CD14-positive monocyte (primary cell): ENCODE measurements at regions not wholly inside any gene's neighbourhood (a gene's known extent, or its start where the extent isn't known, plus 50 kb on each side); places are given as distances from the start of the nearest gene placed in this dataset.

Experiments used
- DNase-seq, 3 donors: peaks; one replicate each; pipeline ENCODE4 v3.0.0-alpha.2; 2011 to 2022
- H2AFZ ChIP-seq: 2 replicates; pipeline ENCODE4 v1.6.0; 2012; ENCODE audit warnings: mild to moderate bottlenecking, low read depth, low read length, inconsistent platforms; ENCODE audit not compliant: insufficient read depth, poor library complexity, severe bottlenecking
- H3K27ac ChIP-seq, 2 donors: 1 replicate in 1 of 2; 2 replicates in 1 of 2; pipeline ENCODE4 v1.5.1; 2012 to 2013; ENCODE audit warnings: low read length in 2 of 2, control low read depth in 1 of 2, inconsistent platforms in 1 of 2, low read depth in 1 of 2, mild to moderate bottlenecking in 1 of 2
- H3K27me3 ChIP-seq, 2 donors: one replicate each; pipeline versions ENCODE4 v1.6.0 to v1.6.1; 2011 to 2013; ENCODE audit warnings: low read length in 2 of 2; ENCODE audit not compliant: control insufficient read depth in 2 of 2, insufficient read depth in 2 of 2
- H3K36me3 ChIP-seq, 2 donors: replicated peaks in 1 of 2; 1 replicate in 1 of 2; 2 replicates in 1 of 2; pipeline versions ENCODE4 v1.5.1 to v1.6.1; 2012 to 2013; ENCODE audit warnings: low read length in 2 of 2, control low read depth in 1 of 2, inconsistent platforms in 1 of 2, mild to moderate bottlenecking in 1 of 2; ENCODE audit not compliant: insufficient read depth in 2 of 2, control insufficient read depth in 1 of 2
- H3K4me1 ChIP-seq, 2 donors: 1 replicate in 1 of 2; 2 replicates in 1 of 2; pipeline versions ENCODE4 v1.5.1 to v1.6.1; 2012 to 2013; ENCODE audit warnings: low read length in 2 of 2, control low read depth in 1 of 2, inconsistent platforms in 1 of 2, mild to moderate bottlenecking in 1 of 2, moderate library complexity in 1 of 2; ENCODE audit not compliant: insufficient read depth in 2 of 2, control insufficient read depth in 1 of 2
- H3K4me2 ChIP-seq: replicated peaks from 2 replicates; pipeline ENCODE3; 2012; ENCODE audit warnings: low read length, moderate library complexity, mild to moderate bottlenecking; ENCODE audit not compliant: poor library complexity, severe bottlenecking; ENCODE audit errors: extremely low read depth
- H3K4me3 ChIP-seq, 3 experiments: fragments of 200-600 bp in 1 of 3; sonication (generic) in 1 of 3; replicated peaks in 1 of 3; 1 replicate in 2 of 3; 2 replicates in 1 of 3; pipeline ENCODE4 v1.5.1; 2011 to 2013; ENCODE audit warnings: low read length in 3 of 3, mild to moderate bottlenecking in 3 of 3, control low read depth in 2 of 3, low read depth in 2 of 3, inconsistent platforms in 1 of 3, moderate library complexity in 1 of 3
- H3K79me2 ChIP-seq: 2 replicates; pipeline ENCODE4 v1.6.0; 2012; ENCODE audit warnings: mild to moderate bottlenecking, control low read depth, inconsistent platforms, low read length, moderate library complexity; ENCODE audit not compliant: insufficient read depth
- H3K9ac ChIP-seq: 2 replicates; pipeline ENCODE4 v1.6.0; 2017; ENCODE audit warnings: low read length, mild to moderate bottlenecking; ENCODE audit not compliant: insufficient read depth, poor library complexity, severe bottlenecking
- H3K9me3 ChIP-seq, 2 donors: replicated peaks in 1 of 2; 1 replicate in 1 of 2; 2 replicates in 1 of 2; pipeline versions ENCODE4 v1.5.1 to v1.6.1; 2012 to 2013; ENCODE audit warnings: low read length in 2 of 2, control low read depth in 1 of 2; ENCODE audit not compliant: control insufficient read depth in 1 of 2, insufficient read depth in 1 of 2
- H4K20me1 ChIP-seq: 2 replicates; pipeline ENCODE4 v1.6.0; 2012; ENCODE audit warnings: mild to moderate bottlenecking, low read length, control low read depth, moderate library complexity; ENCODE audit not compliant: insufficient read depth
- H3K27ac Mint-ChIP-seq, 7 donors: one replicate each; pipeline ENCODE4 v1.8.0; 2020; ENCODE audit warnings: mild to moderate bottlenecking in 7 of 7, mixed read lengths in 7 of 7, moderate library complexity in 6 of 7, inconsistent platforms in 2 of 7
- H3K27me3 Mint-ChIP-seq, 3 donors: one replicate each; pipeline ENCODE4 v1.8.0; 2021 to 2022; ENCODE audit warnings: low read depth in 3 of 3, mild to moderate bottlenecking in 3 of 3, mixed read lengths in 3 of 3, moderate library complexity in 3 of 3, inconsistent platforms in 1 of 3
- H3K36me3 Mint-ChIP-seq, 2 donors: one replicate each; pipeline ENCODE4 v1.8.0; 2020; ENCODE audit warnings: mixed read lengths in 2 of 2, inconsistent platforms in 1 of 2, mild to moderate bottlenecking in 1 of 2
- H3K4me1 Mint-ChIP-seq: one replicate; pipeline ENCODE4 v1.8.0; 2020; ENCODE audit warnings: mild to moderate bottlenecking, mixed read lengths
- H3K4me3 Mint-ChIP-seq, 2 donors: one replicate each; pipeline ENCODE4 v1.8.0; 2020; ENCODE audit warnings: mild to moderate bottlenecking in 2 of 2, mixed read lengths in 2 of 2, moderate library complexity in 1 of 2
- H3K9me3 Mint-ChIP-seq, 7 donors: one replicate each; pipeline ENCODE4 v1.8.0; 2020 to 2022; ENCODE audit warnings: mixed read lengths in 7 of 7, mild to moderate bottlenecking in 6 of 7, moderate library complexity in 6 of 7, inconsistent platforms in 2 of 7
- CTCF ChIP-seq: fragments of 200-600 bp; IDR thresholded peaks from one replicate; pipeline ENCODE4 v1.8.0; 2022; ENCODE audit warnings: antibody characterized with exemption, mild to moderate bottlenecking
- WGBS: methylation state at CpG from one replicate; pipeline ENCODE4 v1.1.5; 2013; ENCODE audit warnings: missing lambda C conversion rate; ENCODE audit not compliant: insufficient coverage; 5-methylcytosine and 5-hydroxymethylcytosine counted together
- intact Hi-C, 2 donors: fragments of 100-400 bp; cut with micrococcal nuclease; formaldehyde crosslinking; loops; one replicate each; pipeline versions ENCODE4 v1.15.0 to v1.15.1; 2023

GRCh38 chr13:64180756-64181155 lies 2765.1 kb upstream of the PCDH20 start:
- no peak overlapping the region for H3K27ac ChIP-seq
- peaks cover 0 to 8% (median 3%) of the 10 kb centered on the region in 7 donors for H3K9me3 Mint-ChIP-seq
- no peaks in the 10 kb centered on the region for H4K20me1 ChIP-seq
- no peak overlapping the region for H3K4me2 ChIP-seq
- H3K27ac Mint-ChIP-seq = no peak overlapping the region
- intact Hi-C loops = no loop called here
- H3K4me1 ChIP-seq = no peaks in the 10 kb centered on the region
- DNase-seq = no peak
- H3K27me3 ChIP-seq = no peaks in the 10 kb centered on the region
- no peak overlapping the region for H2AFZ ChIP-seq
- no peaks in the 10 kb centered on the region for H3K4me1 Mint-ChIP-seq
- peaks cover 0 to 3% of the 10 kb centered on the region in 2 donors for H3K9me3 ChIP-seq
- no peak overlapping the region for H3K9ac ChIP-seq
- no peaks in the 10 kb centered on the region for H3K36me3 ChIP-seq
- H3K4me3 Mint-ChIP-seq = no peak overlapping the region
- peaks cover 0 to 1% (median under 1%) of the 10 kb centered on the region in 3 donors for H3K27me3 Mint-ChIP-seq
- H3K4me3 ChIP-seq = no peak overlapping the region
- no peak for TF ChIP-seq CTCF
- no peaks in the 10 kb centered on the region for H3K79me2 ChIP-seq
- H3K36me3 Mint-ChIP-seq = no peaks in the 10 kb centered on the region
- no CpG with 5 or more reads among the region's 2 CpGs for WGBS

DNA sequence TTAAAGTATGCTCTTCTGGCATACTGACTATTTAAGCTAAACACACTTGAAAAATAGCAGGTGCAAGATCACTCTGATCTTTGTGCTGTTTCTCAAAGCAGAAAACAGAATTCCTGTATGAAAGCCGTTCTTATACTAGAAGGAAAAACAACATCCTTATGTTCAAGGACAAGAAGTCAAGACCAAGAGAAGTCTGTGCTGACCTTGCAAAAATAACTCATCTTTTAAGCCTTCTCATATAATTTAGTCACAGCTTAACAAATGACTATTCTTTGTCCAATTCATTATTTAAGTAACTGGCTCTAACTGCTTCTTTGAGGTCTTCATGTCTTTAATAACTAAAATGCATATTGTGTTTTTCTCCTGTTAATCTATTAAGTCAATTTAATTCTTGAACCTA lies 2750.2 kb upstream of the PCDH20 start:
- no peak overlapping the region for H3K4me2 ChIP-seq
- H3K27me3 Mint-ChIP-seq = no peaks in the 10 kb centered on the region
- H3K4me3 ChIP-seq = no peak overlapping the region
- 100% methylated on average over 1 of the region's 1 CpG for WGBS
- no peak overlapping the region for H2AFZ ChIP-seq
- no peaks in the 10 kb centered on the region for H3K79me2 ChIP-seq
- H3K9me3 Mint-ChIP-seq = peaks cover 0 to 9% (median 4%) of the 10 kb centered on the region in 7 donors
- no peak overlapping the region for H3K9ac ChIP-seq
- no peak for TF ChIP-seq CTCF
- no peaks in the 10 kb centered on the region for H3K27me3 ChIP-seq
- H3K4me3 Mint-ChIP-seq = no peak overlapping the region
- no peaks in the 10 kb centered on the region for H4K20me1 ChIP-seq
- peaks cover 0 to 5% of the 10 kb centered on the region in 2 donors for H3K9me3 ChIP-seq
- intact Hi-C loops = no loop called here
- no peak overlapping the region for H3K27ac Mint-ChIP-seq
- H3K36me3 Mint-ChIP-seq = no peaks in the 10 kb centered on the region
- H3K27ac ChIP-seq = no peak overlapping the region
- H3K4me1 Mint-ChIP-seq = no peaks in the 10 kb centered on the region
- no peak for DNase-seq
- no peaks in the 10 kb centered on the region for H3K4me1 ChIP-seq
- H3K36me3 ChIP-seq = no peaks in the 10 kb centered on the region
